ENCODE measurements at regions not wholly inside any gene's neighbourhood (a gene's known extent, or its start where the extent isn't known, plus 50 kb on each side); places are given as distances from the start of the nearest gene placed in this dataset.
A peak's percentile ranks its signal among the peaks of the same experiment; 100 is the strongest.
"Not testable (repeated sequence)": the region's sequence is repeated elsewhere in the genome, so short reads cannot be mapped to it uniquely, and the experiment has no call there.

- DNase-seq: no peak
These were observed 165.9 kb upstream of the ARHGAP5 start for GRCh38 chr14:31911160-31911559.

- no peak for DNase-seq
These were observed 163.7 kb upstream of the ARHGAP5 start for GRCh38 chr14:31913370-31913769.

GRCh38 chr14:31918289-31918688 lies 158.8 kb upstream of the ARHGAP5 start:
- DNase-seq: not testable (repeated sequence)

- DNase-seq: no peak
These were observed 157.1 kb upstream of the ARHGAP5 start for GRCh38 chr14:31920001-31920400.

- no peak for DNase-seq
These were observed 156.0 kb upstream of the ARHGAP5 start for GRCh38 chr14:31920989-31921650.

GRCh38 chr14:31921721-31922120 lies 155.4 kb upstream of the ARHGAP5 start:
- no peak for DNase-seq

- DNase-seq: peak; percentile 9
These were observed 151.0 kb upstream of the ARHGAP5 start for GRCh38 chr14:31926123-31926522.

- DNase-seq: no peak
These were observed 150.3 kb upstream of the ARHGAP5 start for GRCh38 chr14:31926652-31927347.

GRCh38 chr14:31927348-31927832 lies 149.7 kb upstream of the ARHGAP5 start:
- no peak for DNase-seq

GRCh38 chr14:31930070-31930469 lies 147.0 kb upstream of the ARHGAP5 start:
- no peak for DNase-seq

GRCh38 chr14:31930493-31931240 lies 146.4 kb upstream of the ARHGAP5 start:
- DNase-seq: no peak

- DNase-seq: no peak
These were observed 144.4 kb upstream of the ARHGAP5 start for GRCh38 chr14:31932675-31933074.

- no peak for DNase-seq
These were observed 143.4 kb upstream of the ARHGAP5 start for GRCh38 chr14:31933716-31934115.

- no peak for DNase-seq
These were observed 142.3 kb upstream of the ARHGAP5 start for GRCh38 chr14:31934767-31935266.

- DNase-seq: no peak
These were observed 141.7 kb upstream of the ARHGAP5 start for GRCh38 chr14:31935391-31935790.

- DNase-seq: no peak
These were observed 141.0 kb upstream of the ARHGAP5 start for GRCh38 chr14:31936115-31936514.

GRCh38 chr14:31937730-31938346 lies 139.3 kb upstream of the ARHGAP5 start:
- peak; percentile 72 for DNase-seq

- DNase-seq: no peak
These were observed 137.2 kb upstream of the ARHGAP5 start for GRCh38 chr14:31939934-31940333.

GRCh38 chr14:31941487-31941886 lies 135.6 kb upstream of the ARHGAP5 start:
- DNase-seq: no peak

- no peak for DNase-seq
These were observed 134.8 kb upstream of the ARHGAP5 start for GRCh38 chr14:31942166-31942841.

GRCh38 chr14:31943217-31943799 lies 133.8 kb upstream of the ARHGAP5 start:
- DNase-seq: no peak

- no peak for DNase-seq
These were observed 133.2 kb upstream of the ARHGAP5 start for GRCh38 chr14:31943861-31944255.
